ENCODE measurements at regions not wholly inside any gene's neighbourhood (a gene's known extent, or its start where the extent isn't known, plus 50 kb on each side); places are given as distances from the start of the nearest gene placed in this dataset.

DNA sequence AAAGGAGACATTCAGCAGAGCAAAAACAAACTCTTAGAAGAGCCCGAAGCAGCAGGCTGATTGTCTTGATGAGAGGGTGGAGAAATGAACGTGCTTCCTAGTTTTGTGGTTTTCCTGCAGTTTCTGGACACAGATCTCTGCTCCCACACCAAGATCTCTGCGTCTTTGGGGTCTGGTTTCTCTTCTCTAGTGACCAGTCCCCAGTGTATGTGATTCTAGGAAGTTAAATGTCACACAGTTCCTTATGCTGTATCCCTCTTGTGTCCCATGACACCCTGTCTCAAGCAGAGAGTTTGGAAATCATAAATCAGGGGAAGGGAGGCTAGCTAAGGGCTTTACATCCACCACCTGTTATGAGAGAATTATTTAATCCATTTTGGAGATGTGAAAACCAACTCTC lies 55.4 kb upstream of the KLF14 start:
- no peak overlapping the region for H2AFZ ChIP-seq (ENCODE audit: low read depth, low read length, poor library complexity, severe bottlenecking)
- ATAC-seq (no peak), DNase-seq (ENCODE audit: low read depth, low spot score) (no peak)
- CTCF ChIA-PET, result no interaction called here
- H3K9me3 ChIP-seq (ENCODE audit: control insufficient read depth in 1 of 2, insufficient read depth in 1 of 2, low read depth in 1 of 2, low read length in 2 of 2), result no peaks in the 10 kb centered on the region
- no peaks in the 10 kb centered on the region for H3K36me3 ChIP-seq (ENCODE audit: control insufficient read depth in 1 of 2, insufficient read depth in 2 of 2, low read length in 2 of 2)
- POLR2A ChIA-PET, result no interaction called here
- H3K27me3 ChIP-seq (ENCODE audit: insufficient read depth, low read length), result no peaks in the 10 kb centered on the region
- no peak overlapping the region for H3K9ac ChIP-seq (ENCODE audit: low read length)
- H3K4me2 ChIP-seq (ENCODE audit: low read length), result no peak overlapping the region
- no peak overlapping the region for H3K4me3 ChIP-seq (replicated peaks in 1 of 2; ENCODE audit: low read depth in 1 of 2, low read length in 2 of 2)
- no TSS peak for BruUV-seq (replicated peaks)
- TF ChIP-seq ZNF274 (IDR thresholded peaks at IDR 0.05; ENCODE audit: low read depth, low read length) (no peak), EZH2phosphoT487 (IDR thresholded peaks at IDR 0.05; ENCODE audit: borderline replicate concordance) (no peak), RAD21 (IDR thresholded peaks at IDR 0.05; ENCODE audit: low read depth) (no peak), JUND (IDR thresholded peaks at IDR 0.05) (no peak), ELF1 (IDR thresholded peaks at IDR 0.05; ENCODE audit: borderline replicate concordance, low read depth) (no peak), TCF7L2 (IDR thresholded peaks at IDR 0.05; ENCODE audit: borderline replicate concordance, extremely low read depth, insufficient read depth, insufficient read length) (no peak), CBX3 (IDR thresholded peaks at IDR 0.05; ENCODE audit: low read depth) (no peak), POLR2A (IDR thresholded peaks at IDR 0.05; ENCODE audit: borderline replicate concordance, extremely low read depth, insufficient read depth, insufficient read length) (no peak), SRF (IDR thresholded peaks at IDR 0.05; ENCODE audit: low read depth) (no peak), SP1 (IDR thresholded peaks at IDR 0.05; ENCODE audit: low read depth) (no peak), YY1 (IDR thresholded peaks at IDR 0.05; ENCODE audit: extremely low read depth, insufficient replicate concordance, low read depth, low read length) (no peak), POLR2AphosphoS5 (IDR thresholded peaks at IDR 0.05; ENCODE audit: low read depth, low read length) (no peak), ZFX (IDR thresholded peaks at IDR 0.05) (no peak), MAX (IDR thresholded peaks at IDR 0.05) (no peak), EZH2 (IDR thresholded peaks at IDR 0.05) (no peak)
- TF ChIP-seq, protein P1, sequence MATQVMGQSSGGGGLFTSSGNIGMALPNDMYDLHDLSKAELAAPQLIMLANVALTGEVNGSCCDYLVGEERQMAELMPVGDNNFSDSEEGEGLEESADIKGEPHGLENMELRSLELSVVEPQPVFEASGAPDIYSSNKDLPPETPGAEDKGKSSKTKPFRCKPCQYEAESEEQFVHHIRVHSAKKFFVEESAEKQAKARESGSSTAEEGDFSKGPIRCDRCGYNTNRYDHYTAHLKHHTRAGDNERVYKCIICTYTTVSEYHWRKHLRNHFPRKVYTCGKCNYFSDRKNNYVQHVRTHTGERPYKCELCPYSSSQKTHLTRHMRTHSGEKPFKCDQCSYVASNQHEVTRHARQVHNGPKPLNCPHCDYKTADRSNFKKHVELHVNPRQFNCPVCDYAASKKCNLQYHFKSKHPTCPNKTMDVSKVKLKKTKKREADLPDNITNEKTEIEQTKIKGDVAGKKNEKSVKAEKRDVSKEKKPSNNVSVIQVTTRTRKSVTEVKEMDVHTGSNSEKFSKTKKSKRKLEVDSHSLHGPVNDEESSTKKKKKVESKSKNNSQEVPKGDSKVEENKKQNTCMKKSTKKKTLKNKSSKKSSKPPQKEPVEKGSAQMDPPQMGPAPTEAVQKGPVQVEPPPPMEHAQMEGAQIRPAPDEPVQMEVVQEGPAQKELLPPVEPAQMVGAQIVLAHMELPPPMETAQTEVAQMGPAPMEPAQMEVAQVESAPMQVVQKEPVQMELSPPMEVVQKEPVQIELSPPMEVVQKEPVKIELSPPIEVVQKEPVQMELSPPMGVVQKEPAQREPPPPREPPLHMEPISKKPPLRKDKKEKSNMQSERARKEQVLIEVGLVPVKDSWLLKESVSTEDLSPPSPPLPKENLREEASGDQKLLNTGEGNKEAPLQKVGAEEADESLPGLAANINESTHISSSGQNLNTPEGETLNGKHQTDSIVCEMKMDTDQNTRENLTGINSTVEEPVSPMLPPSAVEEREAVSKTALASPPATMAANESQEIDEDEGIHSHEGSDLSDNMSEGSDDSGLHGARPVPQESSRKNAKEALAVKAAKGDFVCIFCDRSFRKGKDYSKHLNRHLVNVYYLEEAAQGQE (IDR thresholded peaks at IDR 0.05; ENCODE audit: low read depth), result no peak
- TF ChIP-seq, protein P2, sequence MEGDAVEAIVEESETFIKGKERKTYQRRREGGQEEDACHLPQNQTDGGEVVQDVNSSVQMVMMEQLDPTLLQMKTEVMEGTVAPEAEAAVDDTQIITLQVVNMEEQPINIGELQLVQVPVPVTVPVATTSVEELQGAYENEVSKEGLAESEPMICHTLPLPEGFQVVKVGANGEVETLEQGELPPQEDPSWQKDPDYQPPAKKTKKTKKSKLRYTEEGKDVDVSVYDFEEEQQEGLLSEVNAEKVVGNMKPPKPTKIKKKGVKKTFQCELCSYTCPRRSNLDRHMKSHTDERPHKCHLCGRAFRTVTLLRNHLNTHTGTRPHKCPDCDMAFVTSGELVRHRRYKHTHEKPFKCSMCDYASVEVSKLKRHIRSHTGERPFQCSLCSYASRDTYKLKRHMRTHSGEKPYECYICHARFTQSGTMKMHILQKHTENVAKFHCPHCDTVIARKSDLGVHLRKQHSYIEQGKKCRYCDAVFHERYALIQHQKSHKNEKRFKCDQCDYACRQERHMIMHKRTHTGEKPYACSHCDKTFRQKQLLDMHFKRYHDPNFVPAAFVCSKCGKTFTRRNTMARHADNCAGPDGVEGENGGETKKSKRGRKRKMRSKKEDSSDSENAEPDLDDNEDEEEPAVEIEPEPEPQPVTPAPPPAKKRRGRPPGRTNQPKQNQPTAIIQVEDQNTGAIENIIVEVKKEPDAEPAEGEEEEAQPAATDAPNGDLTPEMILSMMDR (IDR thresholded peaks at IDR 0.05 in 2 of 3, conservative IDR thresholded peaks at IDR 0.05 in 1 of 3; ENCODE audit: borderline replicate concordance in 1 of 3, insufficient read depth in 1 of 3, low read depth in 2 of 3, low read length in 2 of 3), result no peak
- TF ChIP-seq, protein P3, sequence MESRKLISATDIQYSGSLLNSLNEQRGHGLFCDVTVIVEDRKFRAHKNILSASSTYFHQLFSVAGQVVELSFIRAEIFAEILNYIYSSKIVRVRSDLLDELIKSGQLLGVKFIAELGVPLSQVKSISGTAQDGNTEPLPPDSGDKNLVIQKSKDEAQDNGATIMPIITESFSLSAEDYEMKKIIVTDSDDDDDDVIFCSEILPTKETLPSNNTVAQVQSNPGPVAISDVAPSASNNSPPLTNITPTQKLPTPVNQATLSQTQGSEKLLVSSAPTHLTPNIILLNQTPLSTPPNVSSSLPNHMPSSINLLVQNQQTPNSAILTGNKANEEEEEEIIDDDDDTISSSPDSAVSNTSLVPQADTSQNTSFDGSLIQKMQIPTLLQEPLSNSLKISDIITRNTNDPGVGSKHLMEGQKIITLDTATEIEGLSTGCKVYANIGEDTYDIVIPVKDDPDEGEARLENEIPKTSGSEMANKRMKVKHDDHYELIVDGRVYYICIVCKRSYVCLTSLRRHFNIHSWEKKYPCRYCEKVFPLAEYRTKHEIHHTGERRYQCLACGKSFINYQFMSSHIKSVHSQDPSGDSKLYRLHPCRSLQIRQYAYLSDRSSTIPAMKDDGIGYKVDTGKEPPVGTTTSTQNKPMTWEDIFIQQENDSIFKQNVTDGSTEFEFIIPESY (IDR thresholded peaks at IDR 0.05; ENCODE audit: extremely low read depth, insufficient replicate concordance, low read length), result no peak
- intact Hi-C loops (cut with micrococcal nuclease), result no loop called here
- H3K27ac ChIP-seq (ENCODE audit: low read depth, low read length), result no peak overlapping the region
- H3K9me2 ChIP-seq (ENCODE audit: insufficient read depth), result no peaks in the 10 kb centered on the region
- RAD21 ChIA-PET (ENCODE audit: low non-redundant PET in 1 of 2, low total read pairs in 2 of 2, uncharacterized antibody in 2 of 2, unreplicated experiment in 2 of 2), result no interaction called here
- H3K79me2 ChIP-seq (ENCODE audit: insufficient read depth, low read length), result no peaks in the 10 kb centered on the region
- H3K4me1 ChIP-seq (ENCODE audit: control insufficient read depth in 1 of 2, insufficient read depth in 2 of 2, low read length in 2 of 2), result peaks cover 0 to 8% of the 10 kb centered on the region in 2 experiments; a peak in 2 of 4 replicates
- no peaks in the 10 kb centered on the region for H4K20me1 ChIP-seq (ENCODE audit: insufficient read depth)
